UCSD-AML1 (cell line): ENCODE measurements at regions not wholly inside any gene's neighbourhood (a gene's known extent, or its start where the extent isn't known, plus 50 kb on each side); places are given as distances from the start of the nearest gene placed in this dataset.
"Not testable (repeated sequence)": the region's sequence is repeated elsewhere in the genome, so short reads cannot be mapped to it uniquely, and the experiment has no call there.

Source experiments
- DNase-seq: peaks from one replicate; lab custom pipeline; 2025; ENCODE audit not compliant: unreplicated experiment; lab: John Stamatoyannopoulos, UW

DNA sequence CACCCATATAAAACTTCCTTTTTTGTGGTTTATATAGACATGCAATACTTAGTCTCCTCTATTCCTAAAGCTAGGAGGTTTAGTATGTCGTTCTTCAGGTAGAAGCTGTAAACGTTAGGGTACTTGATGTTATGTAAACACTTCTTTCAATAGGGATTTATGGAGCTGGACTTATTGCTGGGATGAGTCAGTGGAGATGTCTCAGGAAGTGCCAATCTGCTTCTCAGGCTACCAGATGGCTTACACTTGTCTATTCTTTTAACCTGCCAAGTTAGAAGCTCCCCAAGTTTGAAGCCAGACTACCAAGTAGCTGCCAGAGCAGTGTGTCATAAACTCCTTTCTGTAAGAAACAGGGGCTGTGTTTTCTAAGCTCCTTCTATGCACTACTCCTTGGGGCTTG lies 756.5 kb upstream of the LRRTM1 start:
- DNase-seq = no peak

DNA sequence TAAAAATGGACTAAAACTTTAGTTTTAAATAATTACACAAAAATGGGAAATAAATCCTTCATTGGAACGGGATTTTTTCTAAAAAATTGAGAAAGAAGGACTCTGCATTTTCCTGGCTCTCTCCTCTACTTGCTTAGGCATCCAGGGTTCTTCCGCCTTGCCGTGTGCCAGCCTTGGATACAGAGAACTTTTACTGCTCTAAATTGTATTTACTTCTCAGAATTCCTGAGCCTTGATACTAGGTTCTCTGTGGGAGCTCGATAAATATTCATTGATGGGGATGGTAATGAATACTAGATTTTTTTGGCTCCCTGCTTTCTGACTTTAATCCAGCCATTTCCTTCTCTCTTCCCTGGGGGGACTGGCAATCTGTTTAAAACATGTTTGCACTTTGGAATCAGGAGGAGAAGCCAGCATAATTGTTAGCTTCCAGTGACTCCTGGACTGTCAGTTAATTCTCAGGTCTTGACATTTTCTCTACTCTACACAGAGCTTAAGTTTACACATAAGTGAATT lies 746.1 kb upstream of the LRRTM1 start:
- DNase-seq = no peak

DNA sequence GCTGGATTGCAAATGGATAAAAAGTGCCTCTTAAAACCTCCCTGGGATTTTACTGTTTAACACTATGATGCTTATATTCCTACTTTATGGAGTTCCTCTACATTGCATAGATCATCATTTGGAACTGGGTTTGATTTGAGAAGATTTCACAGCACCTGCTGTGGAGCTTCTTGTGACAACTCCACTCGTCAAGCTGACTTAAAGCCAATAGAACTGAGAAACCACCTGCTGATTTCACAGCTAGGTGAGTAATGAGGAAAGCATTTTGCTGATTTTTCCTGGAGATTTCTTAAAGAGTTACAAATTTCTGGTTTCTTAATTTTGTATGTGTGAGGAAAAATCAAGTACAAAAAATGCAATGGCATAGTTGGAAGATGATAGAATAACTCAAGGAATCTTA lies 739.1 kb upstream of the LRRTM1 start:
- no peak for DNase-seq

- DNase-seq = no peak
Measured at GRCh38 chr2:81007104-81007503, 702.6 kb upstream of the LRRTM1 start.

GRCh38 chr2:81002906-81003305 lies 698.4 kb upstream of the LRRTM1 start:
- DNase-seq = no peak

DNA sequence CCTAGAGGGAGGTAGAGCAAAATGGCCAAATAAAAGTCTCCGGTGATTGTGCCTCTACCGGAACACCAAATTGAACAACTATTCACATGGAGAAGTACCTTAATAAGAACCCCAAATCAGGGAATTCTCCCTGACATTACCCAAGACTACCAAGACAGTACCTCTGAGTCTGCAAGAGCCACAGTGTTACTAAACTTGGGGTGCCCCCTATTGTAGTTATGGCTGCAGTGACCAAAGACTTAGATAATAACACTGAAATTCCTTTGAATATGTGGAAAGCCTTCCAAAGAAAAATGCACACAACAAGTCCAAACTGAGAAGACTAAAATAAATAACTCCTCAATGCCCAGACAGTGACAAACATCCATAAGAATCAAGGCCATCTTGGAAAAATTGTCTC lies 682.9 kb upstream of the LRRTM1 start:
- no peak for DNase-seq

DNA sequence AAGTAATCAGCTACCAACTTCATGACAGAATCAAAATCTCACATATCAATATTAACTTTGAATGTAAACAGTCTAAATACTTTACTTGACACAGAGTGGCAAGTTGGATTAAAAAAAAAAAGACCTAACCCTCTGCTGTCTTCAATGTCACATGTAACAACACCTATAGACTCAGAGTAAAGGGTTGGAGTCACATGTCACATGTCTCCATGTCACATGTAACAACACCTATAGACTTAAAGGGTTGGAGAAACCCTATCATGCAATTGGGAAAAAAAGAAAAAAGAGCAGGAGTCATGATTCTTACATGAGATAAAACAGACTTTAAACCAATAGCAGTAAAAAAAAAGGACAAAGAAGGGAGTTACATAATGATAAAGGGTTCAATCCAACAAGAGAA lies 665.3 kb upstream of the LRRTM1 start:
- no peak for DNase-seq

- no peak for DNase-seq
Measured at GRCh38 chr2:80968450-80968849, 663.9 kb upstream of the LRRTM1 start.

- no peak for DNase-seq
Measured at GRCh38 chr2:80947601-80948130, 643.1 kb upstream of the LRRTM1 start.

DNA sequence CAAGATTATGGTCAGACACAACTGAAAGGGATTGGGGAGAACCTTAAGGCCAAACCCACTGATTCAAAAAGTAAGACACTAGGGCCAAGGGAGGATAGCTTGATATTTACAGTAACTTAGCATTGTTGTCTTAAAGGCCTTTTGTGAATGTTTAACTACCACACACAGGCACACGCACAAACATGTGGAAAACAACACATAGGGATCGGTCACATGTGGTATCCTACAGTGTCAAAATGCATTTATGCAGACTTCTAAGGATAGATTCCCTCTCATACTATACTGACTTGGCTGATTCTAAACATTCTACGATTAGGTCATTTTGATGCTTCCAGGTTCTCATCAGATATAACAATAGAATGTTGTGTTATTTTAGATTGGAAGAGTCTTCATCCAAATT lies 638.9 kb upstream of the LRRTM1 start:
- DNase-seq = no peak

DNA sequence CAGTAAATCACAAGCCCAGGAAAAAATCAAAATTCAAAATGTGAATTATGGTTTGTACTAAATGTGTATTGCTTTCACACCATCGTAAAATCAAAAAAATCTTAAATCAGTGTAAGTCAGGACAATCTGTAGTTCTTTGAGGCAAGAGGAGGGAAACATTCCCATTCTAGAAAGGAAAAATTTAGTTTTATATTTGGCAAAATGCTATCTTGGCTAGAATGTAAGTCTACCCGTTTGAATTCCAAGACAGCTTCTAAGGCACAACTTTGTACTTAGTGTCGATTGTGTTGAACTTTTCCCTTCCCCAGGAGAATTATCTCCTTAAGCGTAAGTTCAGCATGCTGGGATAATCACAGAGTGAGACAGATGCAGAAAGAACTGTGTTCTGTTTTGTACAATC lies 638.2 kb upstream of the LRRTM1 start:
- DNase-seq = no peak

DNA sequence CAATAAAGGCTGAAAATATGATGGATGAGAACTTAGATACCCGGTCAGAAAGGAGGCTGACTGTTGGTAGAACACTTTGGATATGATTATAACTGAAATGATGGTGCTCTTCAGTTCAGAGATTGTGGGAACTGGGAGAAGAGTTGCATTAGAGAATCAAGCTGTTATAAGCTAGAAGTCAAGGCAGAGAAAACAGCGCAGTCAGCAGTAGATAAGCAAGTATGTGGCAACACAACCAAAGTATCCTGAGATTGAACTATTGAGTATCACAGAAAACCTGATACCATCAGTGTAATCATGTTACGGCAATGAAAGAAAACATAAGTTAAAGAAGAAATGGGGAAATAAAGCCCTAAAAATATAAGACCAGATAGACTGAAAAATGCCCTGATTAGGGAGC lies 633.9 kb upstream of the LRRTM1 start:
- DNase-seq = no peak

GRCh38 chr2:80931820-80932219 lies 627.3 kb upstream of the LRRTM1 start:
- DNase-seq = not testable (repeated sequence)

DNA sequence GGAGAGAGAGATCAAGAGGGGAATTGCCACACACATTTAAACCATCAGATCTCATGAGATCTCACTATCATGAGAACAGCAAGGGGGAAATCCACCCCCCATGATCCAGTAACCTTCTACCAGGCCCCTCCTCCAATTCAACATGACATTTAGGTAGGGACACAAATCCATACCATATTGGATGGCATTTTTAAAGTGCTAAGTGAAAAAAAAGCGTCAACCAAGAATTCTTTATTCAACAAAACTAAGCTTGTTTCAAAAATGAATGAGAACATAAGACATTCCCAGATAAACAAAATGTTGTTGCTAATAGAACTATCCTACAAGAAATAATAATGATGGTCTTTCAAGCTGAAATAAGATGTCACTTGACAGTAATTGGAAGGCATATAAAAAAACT lies 626.2 kb upstream of the LRRTM1 start:
- DNase-seq = no peak

- DNase-seq = no peak
Measured at GRCh38 chr2:80926168-80926567, 621.6 kb upstream of the LRRTM1 start.

- DNase-seq = peak; percentile 5
Measured at GRCh38 chr2:80896576-80896975, 592.0 kb upstream of the LRRTM1 start.

DNA sequence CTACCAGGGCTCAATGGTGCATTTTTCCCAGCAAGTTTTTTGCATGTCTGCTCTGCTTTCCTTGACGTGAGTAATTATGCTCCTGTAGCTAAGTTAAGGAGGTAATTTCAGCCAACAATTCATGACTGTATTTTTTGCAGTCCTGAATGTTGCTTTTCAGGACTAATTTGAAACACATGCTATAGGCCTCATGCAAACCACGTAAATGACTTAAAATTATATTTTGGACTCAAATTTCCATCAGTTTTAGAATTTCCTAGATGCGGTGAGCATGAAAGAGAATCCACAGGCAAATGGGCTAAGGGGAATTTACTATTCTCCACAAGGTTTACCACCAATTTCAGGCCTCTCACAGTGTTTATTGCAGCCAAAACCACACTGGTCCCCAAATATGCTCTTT lies 589.9 kb upstream of the LRRTM1 start:
- no peak for DNase-seq

GRCh38 chr2:80893711-80894110 lies 589.2 kb upstream of the LRRTM1 start:
- DNase-seq = no peak

DNA sequence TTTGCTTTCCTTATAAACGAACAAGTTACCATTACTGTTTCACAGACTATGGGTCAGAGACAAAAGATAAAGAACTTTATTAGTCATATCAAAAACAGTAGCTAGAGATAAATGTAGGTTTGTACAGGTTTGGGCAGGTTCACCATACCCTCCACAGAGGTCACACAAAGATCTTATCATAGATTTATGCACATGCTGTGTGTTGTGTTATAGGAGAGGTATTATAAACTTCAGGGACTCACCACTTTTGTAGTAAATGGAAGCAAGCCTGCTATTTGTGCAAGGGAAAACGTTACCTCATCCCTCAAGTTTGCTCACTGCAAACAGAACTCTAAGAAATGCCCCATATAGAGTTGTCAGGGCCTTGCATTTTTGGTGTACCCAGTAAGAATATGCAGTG lies 584.5 kb upstream of the LRRTM1 start:
- DNase-seq = no peak

- no peak for DNase-seq
Measured at GRCh38 chr2:80887841-80888378, 583.4 kb upstream of the LRRTM1 start.

DNA sequence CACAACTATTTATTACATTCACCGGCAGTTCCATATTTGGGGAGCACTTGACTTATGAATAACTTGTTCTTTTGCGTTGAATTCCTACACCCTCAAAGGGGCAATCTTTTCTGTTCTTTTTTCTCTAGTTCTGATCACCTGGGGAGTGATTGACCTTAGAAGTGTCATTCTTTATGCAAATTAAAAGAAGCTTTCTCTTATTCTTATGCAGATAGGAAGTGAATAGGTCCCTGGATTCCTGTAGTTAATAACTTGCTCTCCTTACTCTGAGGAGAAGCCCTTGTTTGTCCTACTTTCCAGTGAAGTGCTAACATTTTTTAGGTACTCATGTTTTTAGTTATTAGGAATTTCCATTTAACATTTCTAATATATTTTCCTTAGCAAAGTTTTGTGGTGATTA lies 569.8 kb upstream of the LRRTM1 start:
- no peak for DNase-seq

GRCh38 chr2:80869858-80870438 lies 565.4 kb upstream of the LRRTM1 start:
- DNase-seq = no peak

GRCh38 chr2:80863147-80863714 lies 558.7 kb upstream of the LRRTM1 start:
- DNase-seq = no peak
